HCT116 (cell line): ENCODE measurements at regions not wholly inside any gene's neighbourhood (a gene's known extent, or its start where the extent isn't known, plus 50 kb on each side); places are given as distances from the start of the nearest gene placed in this dataset.

Source experiments
- ATAC-seq: fragments of 200-7000 bp; cut with Tn5 transposase; 2 replicates; pipeline ENCODE4 v1.9.1; 2020; ENCODE audit warnings: mild to moderate bottlenecking, moderate library complexity
- BruUV-seq: library from RNA; stranded (reverse); fragments of 400-500 nt; replicated peaks from 2 replicates; lab custom pipeline; 2021; lab: Mats Ljungman, UMichigan
- CTCF ChIA-PET: fragments of 300-600 bp; sonication (Branson Sonifier 250); formaldehyde crosslinking; loops from one replicate; lab custom pipeline; 2021; ENCODE audit warnings: antibody characterized with exemption; lab: Charles Lee
- POLR2A ChIA-PET: fragments of 300-600, 350-600 bp; sonication (Branson Sonifier 250); formaldehyde crosslinking; loops from one replicate; lab custom pipeline; 2021; ENCODE audit warnings: antibody characterized with exemption; lab: Charles Lee
- RAD21 ChIA-PET, 2 experiments: fragments of 300-600 bp; sonication (Branson Sonifier 250); formaldehyde crosslinking; loops; one replicate each; lab custom pipeline; 2023; ENCODE audit warnings: low total read pairs in 2 of 2; ENCODE audit not compliant: uncharacterized antibody in 2 of 2, unreplicated experiment in 2 of 2, low non-redundant PET in 1 of 2; lab: Charles Lee
- DNase-seq: peaks from one replicate; pipeline ENCODE4 v3.0.0-alpha.2; 2010; ENCODE audit warnings: low read depth, low spot score
- H2AFZ ChIP-seq: fragments of 200-600 bp; shearing (Covaris generic), sonication (generic); 2 replicates; pipeline ENCODE4 v1.6.1; 2017; ENCODE audit warnings: low read depth, mixed run types, mixed read lengths, antibody characterized with exemption, low read length; ENCODE audit not compliant: poor library complexity, severe bottlenecking
- H3K27ac ChIP-seq: 2 replicates; pipeline ENCODE4 v1.5.1; 2012; ENCODE audit warnings: low read depth, low read length
- H3K27me3 ChIP-seq: fragments of 200-600 bp; sonication (generic); 2 replicates; pipeline ENCODE4 v1.6.1; 2016; ENCODE audit warnings: mixed run types, low read length, mixed read lengths; ENCODE audit not compliant: insufficient read depth
- H3K36me3 ChIP-seq, 2 experiments: fragments of 200-500 bp in 1 of 2; fragments of 200-600 bp in 1 of 2; sonication (Bioruptor generic) in 1 of 2; sonication (generic) in 1 of 2; 2 replicates each; pipeline versions ENCODE4 v1.5.1 to v1.6.1; 2014 to 2016; ENCODE audit warnings: low read length in 2 of 2, inconsistent platforms in 1 of 2, mixed read lengths in 1 of 2, mixed run types in 1 of 2; ENCODE audit not compliant: insufficient read depth in 2 of 2, control insufficient read depth in 1 of 2
- H3K4me1 ChIP-seq, 2 experiments: fragments of 200-600 bp in 1 of 2; sonication (generic) in 1 of 2; 2 replicates each; pipeline versions ENCODE4 v1.5.1 to v1.6.1; 2012 to 2017; ENCODE audit warnings: low read length in 2 of 2, inconsistent platforms in 1 of 2, mild to moderate bottlenecking in 1 of 2, mixed read lengths in 1 of 2, mixed run types in 1 of 2, moderate library complexity in 1 of 2; ENCODE audit not compliant: insufficient read depth in 2 of 2, control insufficient read depth in 1 of 2
- H3K4me2 ChIP-seq: fragments of 200-600 bp; sonication (generic); 2 replicates; pipeline ENCODE4 v1.6.1; 2017; ENCODE audit warnings: mixed run types, low read length, mixed read lengths
- H3K4me3 ChIP-seq, 2 experiments: fragments of 200-600 bp in 1 of 2; sonication (generic) in 1 of 2; replicated peaks in 1 of 2; 2 replicates each; pipeline ENCODE4 v1.5.1; 2011 to 2016; ENCODE audit warnings: low read length in 2 of 2, control low read depth in 1 of 2, low read depth in 1 of 2, mild to moderate bottlenecking in 1 of 2, mixed read lengths in 1 of 2, mixed run types in 1 of 2
- H3K79me2 ChIP-seq: fragments of 200-600 bp; sonication (generic); 2 replicates; pipeline ENCODE4 v1.6.1; 2017; ENCODE audit warnings: mild to moderate bottlenecking, mixed run types, low read length, moderate library complexity, mixed read lengths; ENCODE audit not compliant: insufficient read depth
- H3K9ac ChIP-seq: fragments of 200-600 bp; sonication (generic); 2 replicates; pipeline ENCODE4 v1.6.1; 2016; ENCODE audit warnings: low read length, mixed read lengths
- H3K9me2 ChIP-seq: fragments of 200-600 bp; sonication (generic), shearing (Covaris generic); 2 replicates; pipeline ENCODE4 v1.6.1; 2017; ENCODE audit warnings: mixed run types, mild to moderate bottlenecking, moderate library complexity; ENCODE audit not compliant: insufficient read depth
- H3K9me3 ChIP-seq, 2 experiments: fragments of 200-500 bp in 1 of 2; fragments of 200-600 bp in 1 of 2; sonication (Bioruptor generic) in 1 of 2; sonication (generic) in 1 of 2; 2 replicates each; pipeline ENCODE4 v1.6.1; 2014 to 2017; ENCODE audit warnings: low read length in 2 of 2, mixed read lengths in 2 of 2, inconsistent platforms in 1 of 2, low read depth in 1 of 2, mild to moderate bottlenecking in 1 of 2, mixed run types in 1 of 2, moderate library complexity in 1 of 2; ENCODE audit not compliant: control insufficient read depth in 1 of 2, insufficient read depth in 1 of 2
- H4K20me1 ChIP-seq: fragments of 200-600 bp; sonication (generic), shearing (Covaris generic); 2 replicates; pipeline ENCODE4 v1.6.1; 2017; ENCODE audit warnings: mixed run types, mild to moderate bottlenecking, moderate library complexity; ENCODE audit not compliant: insufficient read depth
- CBX3 ChIP-seq: IDR thresholded peaks from 2 replicates; pipeline ENCODE4 v1.6.1; 2012; ENCODE audit warnings: low read depth
- CEBPB ChIP-seq: IDR thresholded peaks from 2 replicates; pipeline ENCODE4 v1.6.1; 2012; ENCODE audit warnings: low read depth
- EZH2phosphoT487 ChIP-seq: fragments of 200-600 bp; IDR thresholded peaks from 2 replicates; pipeline ENCODE4 v1.6.1; 2018; ENCODE audit warnings: antibody characterized with exemption, borderline replicate concordance
- FOSL1 ChIP-seq: IDR thresholded peaks from 2 replicates; pipeline ENCODE4 v1.6.1; 2012; ENCODE audit warnings: low read depth
- RAD21 ChIP-seq: IDR thresholded peaks from 2 replicates; pipeline ENCODE4 v1.6.1; 2012; ENCODE audit warnings: low read depth, mild to moderate bottlenecking
- TCF7L2 ChIP-seq: IDR thresholded peaks from 2 replicates; pipeline ENCODE4 v1.7.0; 2011; ENCODE audit warnings: borderline replicate concordance, inconsistent platforms; ENCODE audit not compliant: insufficient read depth, insufficient read length; ENCODE audit errors: extremely low read depth
- YY1 ChIP-seq: IDR thresholded peaks from 2 replicates; pipeline ENCODE4 v1.6.1; 2011; ENCODE audit warnings: low read length, low read depth, moderate library complexity, mild to moderate bottlenecking; ENCODE audit not compliant: insufficient replicate concordance; ENCODE audit errors: extremely low read depth
- ZFX ChIP-seq: fragments of 450-650 bp; IDR thresholded peaks from 2 replicates; pipeline ENCODE4 v1.6.1; 2017
- intact Hi-C: fragments of 100-400 bp; cut with micrococcal nuclease; formaldehyde crosslinking; loops from 2 replicates; pipeline ENCODE4 v1.10.0; 2022
- TF ChIP-seq, protein P1 (sequence below), 3 experiments: fragments of 200-600 bp in 1 of 3; sonication (generic) in 1 of 3; IDR thresholded peaks in 2 of 3; conservative IDR thresholded peaks in 1 of 3; 2 replicates each; pipeline ENCODE4 v1.5.1; 2012 to 2017; ENCODE audit warnings: low read depth in 2 of 3, low read length in 2 of 3, antibody characterized with exemption in 1 of 3, borderline replicate concordance in 1 of 3, control low read depth in 1 of 3, mild to moderate bottlenecking in 1 of 3, mixed read lengths in 1 of 3, mixed run types in 1 of 3, moderate library complexity in 1 of 3; ENCODE audit not compliant: insufficient read depth in 1 of 3

- RAD21 ChIA-PET: no interaction called here
- no peak overlapping the region for H2AFZ ChIP-seq
- TF ChIP-seq YY1 (no peak), EZH2phosphoT487 (no peak), FOSL1 (no peak), TCF7L2 (no peak)
- TF ChIP-seq, all 23 proteins: peak for 0
- DNase-seq (no peak), ATAC-seq (no peak)
- POLR2A ChIA-PET: no interaction called here
- Histone ChIP-seq H3K4me3 (no peak overlapping the region), H3K9ac (no peak overlapping the region), H3K4me2 (no peak overlapping the region), H3K36me3 (no peaks in the 10 kb centered on the region), H3K79me2 (no peaks in the 10 kb centered on the region), H3K9me3 (no peaks in the 10 kb centered on the region), H3K27me3 (peaks cover 3% of the 10 kb centered on the region; the same call in 1 of the 2 replicates), H3K27ac (no peak overlapping the region), H4K20me1 (no peaks in the 10 kb centered on the region), H3K9me2 (no peaks in the 10 kb centered on the region), H3K4me1 (no peaks in the 10 kb centered on the region)
- BruUV-seq: no TSS peak
- intact Hi-C loops: loop anchor here (5.0 to 10.0 kb wide), 2 partner anchors 962 to 1245 kb away; partner anchors contain the start of gene ZNF462
- CTCF ChIA-PET: no interaction called here
Measured at GRCh38 chr9:105900123-105900522, 205.8 kb downstream of the TMEM38B start.

DNA sequence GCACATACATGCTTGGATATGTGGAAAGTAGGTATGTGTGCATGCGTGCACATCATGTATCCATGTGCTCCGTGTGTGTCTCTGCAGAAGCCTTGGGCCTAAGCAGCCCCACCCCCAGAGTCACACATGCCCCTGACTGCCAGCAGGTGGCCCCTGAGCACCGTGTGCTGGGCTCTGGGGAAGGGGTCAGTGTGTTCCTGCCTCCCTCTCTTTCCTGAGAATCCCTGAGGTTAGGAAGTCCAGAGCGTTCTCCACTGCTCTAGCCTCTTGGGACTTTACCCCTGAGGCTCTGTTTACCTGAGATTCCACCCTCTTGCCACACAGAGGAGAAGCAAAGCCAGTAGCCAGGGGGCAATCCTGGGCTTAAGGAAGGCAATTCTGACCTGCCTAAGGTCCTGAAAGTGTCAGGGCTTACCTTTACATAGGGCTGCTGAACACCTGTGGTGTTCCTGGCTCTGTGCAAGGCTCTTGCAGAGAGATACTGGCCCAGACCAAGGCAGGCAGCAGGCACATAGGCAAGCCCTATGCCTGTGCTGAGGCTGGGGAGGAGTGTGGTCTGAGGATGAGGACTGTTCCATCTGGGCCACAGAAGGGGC lies 207.3 kb downstream of the TMEM38B start:
- H3K27me3 ChIP-seq: peaks cover 3% of the 10 kb centered on the region; the same call in 1 of the 2 replicates
- H3K27ac ChIP-seq: no peak overlapping the region
- peak; percentile 89 for TF ChIP-seq RAD21
- TF ChIP-seq ZFX: no peak
- TF ChIP-seq CBX3: no peak
- TF ChIP-seq, protein P1, sequence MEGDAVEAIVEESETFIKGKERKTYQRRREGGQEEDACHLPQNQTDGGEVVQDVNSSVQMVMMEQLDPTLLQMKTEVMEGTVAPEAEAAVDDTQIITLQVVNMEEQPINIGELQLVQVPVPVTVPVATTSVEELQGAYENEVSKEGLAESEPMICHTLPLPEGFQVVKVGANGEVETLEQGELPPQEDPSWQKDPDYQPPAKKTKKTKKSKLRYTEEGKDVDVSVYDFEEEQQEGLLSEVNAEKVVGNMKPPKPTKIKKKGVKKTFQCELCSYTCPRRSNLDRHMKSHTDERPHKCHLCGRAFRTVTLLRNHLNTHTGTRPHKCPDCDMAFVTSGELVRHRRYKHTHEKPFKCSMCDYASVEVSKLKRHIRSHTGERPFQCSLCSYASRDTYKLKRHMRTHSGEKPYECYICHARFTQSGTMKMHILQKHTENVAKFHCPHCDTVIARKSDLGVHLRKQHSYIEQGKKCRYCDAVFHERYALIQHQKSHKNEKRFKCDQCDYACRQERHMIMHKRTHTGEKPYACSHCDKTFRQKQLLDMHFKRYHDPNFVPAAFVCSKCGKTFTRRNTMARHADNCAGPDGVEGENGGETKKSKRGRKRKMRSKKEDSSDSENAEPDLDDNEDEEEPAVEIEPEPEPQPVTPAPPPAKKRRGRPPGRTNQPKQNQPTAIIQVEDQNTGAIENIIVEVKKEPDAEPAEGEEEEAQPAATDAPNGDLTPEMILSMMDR (IDR thresholded peaks at IDR 0.05 in 2 of 3, conservative IDR thresholded peaks at IDR 0.05 in 1 of 3; ENCODE audit: borderline replicate concordance in 1 of 3, insufficient read depth in 1 of 3, low read depth in 2 of 3, low read length in 2 of 3): peak; percentile 66 to 87 (median 78)
- no peak for TF ChIP-seq CEBPB
- H3K36me3 ChIP-seq: no peaks in the 10 kb centered on the region
- H4K20me1 ChIP-seq: no peaks in the 10 kb centered on the region
- H3K9ac ChIP-seq: no peak overlapping the region
- CTCF ChIA-PET: no interaction called here
- BruUV-seq: no TSS peak
- H3K4me1 ChIP-seq: no peaks in the 10 kb centered on the region
- no peaks in the 10 kb centered on the region for H3K79me2 ChIP-seq
- no peaks in the 10 kb centered on the region for H3K9me3 ChIP-seq
- no peak overlapping the region for H3K4me2 ChIP-seq
- RAD21 ChIA-PET: no interaction called here
- POLR2A ChIA-PET: no interaction called here
- ATAC-seq (peak; percentile 99), DNase-seq (no peak)
- H3K9me2 ChIP-seq: no peaks in the 10 kb centered on the region
- no peak overlapping the region for H2AFZ ChIP-seq
- intact Hi-C loops: loop anchor here (1.0 to 10.0 kb wide), 3 partner anchors 961 to 1271 kb away; partner anchors contain the start of gene ZNF462
- no peak overlapping the region for H3K4me3 ChIP-seq
